ENCODE measurements at regions not wholly inside any gene's neighbourhood (a gene's known extent, or its start where the extent isn't known, plus 50 kb on each side); places are given as distances from the start of the nearest gene placed in this dataset.
A peak's percentile ranks its signal among the peaks of the same experiment; 100 is the strongest.

DNA sequence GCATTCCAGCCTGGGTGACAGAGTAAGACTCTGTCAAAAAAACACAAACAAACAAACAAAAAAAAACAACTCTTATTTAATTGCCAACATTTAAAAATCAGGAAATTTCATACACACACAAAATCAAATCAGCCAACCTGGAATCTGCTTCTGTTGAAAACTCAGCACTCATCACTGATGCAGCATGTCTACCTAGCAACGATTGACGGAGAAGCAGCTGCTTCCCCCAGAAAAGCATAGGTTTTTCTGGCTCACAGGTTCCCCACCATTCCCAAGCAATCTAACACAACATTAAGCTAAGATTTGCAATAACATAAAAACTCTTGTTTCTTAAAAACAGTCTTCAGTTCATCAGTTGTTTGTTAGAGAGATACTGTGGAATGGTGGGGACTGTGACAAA, 143.6 kb downstream of the DHX15 start:
- Mint-ChIP-seq H3K4me1 (no peaks in the 10 kb centered on the region), H3K27ac (no peak overlapping the region), H3K4me3 (no peak overlapping the region), H3K36me3 (ENCODE audit: low read depth) (no peaks in the 10 kb centered on the region), H3K9me3 (no peaks in the 10 kb centered on the region), H3K27me3 (peaks cover 8% of the 10 kb centered on the region)
- ChIA-PET POLR2A (no interaction called here), CTCF (interaction anchor here (0.6 kb wide), 1 partner anchor 283 kb away, joined by 4 read pairs; no protein-coding TSS in a partner anchor)
- no peak for DNase-seq

GRCh38 chr4:24434241-24434640, 150.1 kb downstream of the DHX15 start:
- Mint-ChIP-seq H3K4me3 (no peak overlapping the region), H3K27ac (no peak overlapping the region), H3K9me3 (no peaks in the 10 kb centered on the region), H3K4me1 (no peaks in the 10 kb centered on the region), H3K27me3 (no peaks in the 10 kb centered on the region), H3K36me3 (ENCODE audit: low read depth) (no peaks in the 10 kb centered on the region)
- POLR2A ChIA-PET = no interaction called here
- DNase-seq = no peak
- CTCF ChIA-PET = interaction anchor here (1.1 kb wide), 1 partner anchor 11 kb away, joined by 4 read pairs; no protein-coding TSS in a partner anchor

GRCh38 chr4:24433515-24434214, 150.7 kb downstream of the DHX15 start:
- POLR2A ChIA-PET = no interaction called here

GRCh38 chr4:24428850-24429249, 155.5 kb downstream of the DHX15 start:
- ChIA-PET CTCF (no interaction called here), POLR2A (no interaction called here)
- H3K9me3 Mint-ChIP-seq = no peaks in the 10 kb centered on the region
- H3K27me3 Mint-ChIP-seq = no peaks in the 10 kb centered on the region
- H3K36me3 Mint-ChIP-seq (ENCODE audit: low read depth) = no peaks in the 10 kb centered on the region
- H3K4me3 Mint-ChIP-seq = no peak overlapping the region
- H3K27ac Mint-ChIP-seq = no peak overlapping the region
- DNase-seq = no peak
- no peaks in the 10 kb centered on the region for H3K4me1 Mint-ChIP-seq

More at GRCh38 chr4:24433515-24434214, 150.7 kb downstream of the DHX15 start:
- CTCF ChIA-PET = interaction anchor here (1.1 kb wide), 1 partner anchor 12 kb away, joined by 4 read pairs; no protein-coding TSS in a partner anchor
- H3K4me3 Mint-ChIP-seq = no peak overlapping the region
- no peak overlapping the region for H3K27ac Mint-ChIP-seq
- no peaks in the 10 kb centered on the region for H3K9me3 Mint-ChIP-seq
- H3K27me3 Mint-ChIP-seq = no peaks in the 10 kb centered on the region
- H3K4me1 Mint-ChIP-seq = no peaks in the 10 kb centered on the region
- no peaks in the 10 kb centered on the region for H3K36me3 Mint-ChIP-seq (ENCODE audit: low read depth)
- no peak for DNase-seq

DNA sequence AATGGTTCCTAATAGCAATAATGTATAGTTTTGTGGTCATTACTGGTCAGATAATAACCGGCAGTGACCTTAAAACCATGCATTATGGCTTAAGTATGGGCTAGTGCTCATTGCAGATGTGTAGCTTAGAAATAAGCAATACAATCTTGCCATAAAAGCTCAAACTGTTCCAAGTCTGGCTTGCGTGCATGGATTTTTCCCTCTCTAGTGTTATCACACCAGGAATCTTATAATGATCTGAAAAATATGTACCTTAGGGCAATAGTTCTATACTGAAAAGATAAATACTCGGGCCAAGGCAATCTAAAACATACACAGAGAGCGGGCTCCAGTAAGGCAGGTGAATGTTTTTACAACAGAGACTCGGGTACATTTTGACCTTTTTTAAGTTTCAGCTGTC, 157.8 kb downstream of the DHX15 start:
- DNase-seq = no peak
- CTCF ChIA-PET = no interaction called here
- H3K27ac Mint-ChIP-seq = no peak overlapping the region
- POLR2A ChIA-PET = no interaction called here
- no peaks in the 10 kb centered on the region for H3K36me3 Mint-ChIP-seq (ENCODE audit: low read depth)
- no peaks in the 10 kb centered on the region for H3K4me1 Mint-ChIP-seq
- no peak overlapping the region for H3K4me3 Mint-ChIP-seq
- H3K9me3 Mint-ChIP-seq = no peaks in the 10 kb centered on the region
- no peaks in the 10 kb centered on the region for H3K27me3 Mint-ChIP-seq

- H3K27me3 Mint-ChIP-seq = no peaks in the 10 kb centered on the region
- no peaks in the 10 kb centered on the region for H3K36me3 Mint-ChIP-seq (ENCODE audit: low read depth)
- H3K9me3 Mint-ChIP-seq = no peaks in the 10 kb centered on the region
- no peak overlapping the region for H3K27ac Mint-ChIP-seq
- no peaks in the 10 kb centered on the region for H3K4me1 Mint-ChIP-seq
- ChIA-PET CTCF (no interaction called here), POLR2A (no interaction called here)
- no peak overlapping the region for H3K4me3 Mint-ChIP-seq
- no peak for DNase-seq
Observed at GRCh38 chr4:24425863-24426262, 158.5 kb downstream of the DHX15 start.

GRCh38 chr4:24423670-24424069, 160.7 kb downstream of the DHX15 start:
- POLR2A ChIA-PET = no interaction called here
- H3K9me3 Mint-ChIP-seq = no peaks in the 10 kb centered on the region
- H3K27ac Mint-ChIP-seq = no peak overlapping the region
- no peaks in the 10 kb centered on the region for H3K27me3 Mint-ChIP-seq
- H3K36me3 Mint-ChIP-seq (ENCODE audit: low read depth) = no peaks in the 10 kb centered on the region
- no peak overlapping the region for H3K4me3 Mint-ChIP-seq
- CTCF ChIA-PET = no interaction called here
- DNase-seq = no peak
- H3K4me1 Mint-ChIP-seq = peaks cover 1% of the 10 kb centered on the region

- Mint-ChIP-seq H3K4me1 (peaks cover 1% of the 10 kb centered on the region), H3K9me3 (no peaks in the 10 kb centered on the region), H3K27ac (no peak overlapping the region), H3K4me3 (no peak overlapping the region), H3K27me3 (no peaks in the 10 kb centered on the region), H3K36me3 (ENCODE audit: low read depth) (no peaks in the 10 kb centered on the region)
- CTCF ChIA-PET = interaction anchor here (0.9 kb wide), 1 partner anchor 9 kb away, joined by 5 read pairs; no protein-coding TSS in a partner anchor
- POLR2A ChIA-PET = no interaction called here
- no peak for DNase-seq
Observed at GRCh38 chr4:24422644-24423043, 161.7 kb downstream of the DHX15 start.

DNA sequence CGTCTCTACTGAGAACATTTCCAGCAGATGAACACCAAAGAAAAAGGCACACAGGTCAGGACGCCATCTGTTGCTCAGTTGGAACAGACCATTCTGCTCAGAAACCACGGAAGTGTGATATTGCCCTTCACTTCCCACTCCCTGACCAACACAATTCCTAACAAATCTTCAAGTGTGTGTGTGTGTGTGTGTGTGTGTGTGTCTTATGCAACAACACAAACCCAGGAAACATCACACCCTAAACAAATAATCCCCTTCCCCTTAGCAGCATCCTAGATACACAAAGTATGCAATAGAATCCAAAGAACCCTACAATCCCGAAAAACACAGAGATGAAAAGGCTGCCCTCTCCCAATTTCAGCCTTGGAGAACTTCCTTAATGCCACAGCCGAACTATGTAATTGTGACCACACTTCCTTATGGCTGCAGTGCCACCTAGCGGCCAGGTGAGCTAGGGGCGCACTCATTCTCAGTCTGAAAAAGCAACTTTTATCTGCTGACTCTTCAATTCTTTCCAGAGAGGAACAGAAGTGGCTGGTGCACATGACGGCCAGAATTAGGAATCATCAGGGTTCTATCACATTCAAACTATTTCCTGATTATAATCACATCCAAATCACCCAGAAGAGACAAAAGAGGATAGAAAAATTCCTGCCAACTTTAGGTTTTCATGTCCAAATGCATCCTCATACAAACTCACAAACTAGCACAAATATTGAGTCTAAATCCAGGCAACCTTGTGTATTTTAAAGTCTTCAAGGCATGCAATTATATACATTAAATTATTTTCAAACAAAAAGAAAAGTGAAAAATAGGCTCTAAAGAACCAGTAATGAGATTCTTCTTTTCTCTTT, 164.9 kb downstream of the DHX15 start:
- Mint-ChIP-seq H3K4me1 (peaks cover 1% of the 10 kb centered on the region), H3K4me3 (no peak overlapping the region)
- POLR2A ChIA-PET = no interaction called here

DNA sequence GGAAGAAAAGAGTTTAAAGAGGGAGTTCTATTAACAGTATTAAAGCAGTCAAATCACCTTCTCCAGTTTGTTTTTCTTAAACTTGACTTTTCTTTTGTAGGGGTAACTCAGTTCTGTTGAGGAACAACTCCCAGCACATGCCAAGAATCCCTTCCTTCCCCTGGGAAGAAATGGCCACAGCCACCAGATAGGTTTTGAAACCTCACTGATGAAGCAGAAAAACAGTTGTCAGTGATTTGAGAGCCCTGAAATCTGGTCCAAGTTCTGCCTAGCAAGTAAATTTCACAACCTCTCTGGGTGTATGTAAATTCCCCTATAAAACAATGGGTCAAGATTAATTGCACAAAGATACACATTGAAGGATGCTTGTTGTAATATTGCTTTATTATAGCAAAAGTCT, 167.1 kb downstream of the DHX15 start:
- no peaks in the 10 kb centered on the region for H3K9me3 Mint-ChIP-seq
- POLR2A ChIA-PET = no interaction called here

More for the DNA sequence above, 164.9 kb downstream of the DHX15 start:
- peak; percentile 67 for DNase-seq
- no peaks in the 10 kb centered on the region for H3K36me3 Mint-ChIP-seq (ENCODE audit: low read depth)
- H3K27me3 Mint-ChIP-seq = no peaks in the 10 kb centered on the region
- H3K9me3 Mint-ChIP-seq = no peaks in the 10 kb centered on the region
- CTCF ChIA-PET = interaction anchor here (0.9 to 1.1 kb wide), 2 partner anchors 18 to 1522 kb away, joined by 3 to 5 read pairs; no protein-coding TSS in a partner anchor
- no peak overlapping the region for H3K27ac Mint-ChIP-seq

GRCh38 chr4:24416293-24416692, 168.1 kb downstream of the DHX15 start:
- ChIA-PET POLR2A (no interaction called here), CTCF (no interaction called here)
- no peaks in the 10 kb centered on the region for H3K9me3 Mint-ChIP-seq
- no peaks in the 10 kb centered on the region for H3K36me3 Mint-ChIP-seq (ENCODE audit: low read depth)
- H3K27ac Mint-ChIP-seq = no peak overlapping the region
- H3K4me1 Mint-ChIP-seq = peaks cover 1% of the 10 kb centered on the region
- peaks cover 7% of the 10 kb centered on the region for H3K27me3 Mint-ChIP-seq
- H3K4me3 Mint-ChIP-seq = no peak overlapping the region
- no peak for DNase-seq

More for the DNA sequence above, 167.1 kb downstream of the DHX15 start:
- H3K27me3 Mint-ChIP-seq = peaks cover 7% of the 10 kb centered on the region
- no peak overlapping the region for H3K27ac Mint-ChIP-seq
- CTCF ChIA-PET = no interaction called here
- no peak overlapping the region for H3K4me3 Mint-ChIP-seq
- no peak for DNase-seq
- no peaks in the 10 kb centered on the region for H3K36me3 Mint-ChIP-seq (ENCODE audit: low read depth)
- H3K4me1 Mint-ChIP-seq = peaks cover 1% of the 10 kb centered on the region

- no peaks in the 10 kb centered on the region for H3K4me1 Mint-ChIP-seq
- no peak for DNase-seq
- no peak overlapping the region for H3K27ac Mint-ChIP-seq
- no peak overlapping the region for H3K4me3 Mint-ChIP-seq
- no peaks in the 10 kb centered on the region for H3K9me3 Mint-ChIP-seq
- ChIA-PET POLR2A (no interaction called here), CTCF (interaction anchor here (0.6 kb wide), 1 partner anchor 462 kb away, joined by 3 read pairs; no protein-coding TSS in a partner anchor)
- H3K27me3 Mint-ChIP-seq = peaks cover 7% of the 10 kb centered on the region
- H3K36me3 Mint-ChIP-seq (ENCODE audit: low read depth) = no peaks in the 10 kb centered on the region
Observed at GRCh38 chr4:24413311-24413784, 171.0 kb downstream of the DHX15 start.

- ChIA-PET CTCF (no interaction called here), POLR2A (no interaction called here)
- DNase-seq = no peak
- Mint-ChIP-seq H3K36me3 (ENCODE audit: low read depth) (no peaks in the 10 kb centered on the region), H3K9me3 (no peaks in the 10 kb centered on the region), H3K4me1 (no peaks in the 10 kb centered on the region), H3K27ac (no peak overlapping the region), H3K4me3 (no peak overlapping the region), H3K27me3 (peaks cover 7% of the 10 kb centered on the region)
Observed at GRCh38 chr4:24411806-24412205, 172.5 kb downstream of the DHX15 start.

Measured in activated CD4-positive, alpha-beta T cell treated with anti-CD3 and anti-CD28 coated beads, Interleukin-2, amount 10 ng/mL, durations not matched to agents 7 days and 5 days (primary cell).